ENCODE measurements at regions not wholly inside any gene's neighbourhood (a gene's known extent, or its start where the extent isn't known, plus 50 kb on each side); places are given as distances from the start of the nearest gene placed in this dataset.

GRCh38 chr5:60402161-60402785, 297.7 kb downstream of the DEPDC1B start:
- H3K27me3 ChIP-seq: no peaks in the 10 kb centered on the region
- no peak for DNase-seq
- no peak overlapping the region for H3K4me3 ChIP-seq
- no peaks in the 10 kb centered on the region for H3K4me1 ChIP-seq
- no peaks in the 10 kb centered on the region for H3K36me3 ChIP-seq
- no peaks in the 10 kb centered on the region for H3K9me3 ChIP-seq
- H3K27ac ChIP-seq: no peak overlapping the region
- TF ChIP-seq, protein P1, sequence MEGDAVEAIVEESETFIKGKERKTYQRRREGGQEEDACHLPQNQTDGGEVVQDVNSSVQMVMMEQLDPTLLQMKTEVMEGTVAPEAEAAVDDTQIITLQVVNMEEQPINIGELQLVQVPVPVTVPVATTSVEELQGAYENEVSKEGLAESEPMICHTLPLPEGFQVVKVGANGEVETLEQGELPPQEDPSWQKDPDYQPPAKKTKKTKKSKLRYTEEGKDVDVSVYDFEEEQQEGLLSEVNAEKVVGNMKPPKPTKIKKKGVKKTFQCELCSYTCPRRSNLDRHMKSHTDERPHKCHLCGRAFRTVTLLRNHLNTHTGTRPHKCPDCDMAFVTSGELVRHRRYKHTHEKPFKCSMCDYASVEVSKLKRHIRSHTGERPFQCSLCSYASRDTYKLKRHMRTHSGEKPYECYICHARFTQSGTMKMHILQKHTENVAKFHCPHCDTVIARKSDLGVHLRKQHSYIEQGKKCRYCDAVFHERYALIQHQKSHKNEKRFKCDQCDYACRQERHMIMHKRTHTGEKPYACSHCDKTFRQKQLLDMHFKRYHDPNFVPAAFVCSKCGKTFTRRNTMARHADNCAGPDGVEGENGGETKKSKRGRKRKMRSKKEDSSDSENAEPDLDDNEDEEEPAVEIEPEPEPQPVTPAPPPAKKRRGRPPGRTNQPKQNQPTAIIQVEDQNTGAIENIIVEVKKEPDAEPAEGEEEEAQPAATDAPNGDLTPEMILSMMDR (IDR thresholded peaks at IDR 0.05): no peak
- no peak for TF ChIP-seq POLR2A (IDR thresholded peaks at IDR 0.05)

DNA sequence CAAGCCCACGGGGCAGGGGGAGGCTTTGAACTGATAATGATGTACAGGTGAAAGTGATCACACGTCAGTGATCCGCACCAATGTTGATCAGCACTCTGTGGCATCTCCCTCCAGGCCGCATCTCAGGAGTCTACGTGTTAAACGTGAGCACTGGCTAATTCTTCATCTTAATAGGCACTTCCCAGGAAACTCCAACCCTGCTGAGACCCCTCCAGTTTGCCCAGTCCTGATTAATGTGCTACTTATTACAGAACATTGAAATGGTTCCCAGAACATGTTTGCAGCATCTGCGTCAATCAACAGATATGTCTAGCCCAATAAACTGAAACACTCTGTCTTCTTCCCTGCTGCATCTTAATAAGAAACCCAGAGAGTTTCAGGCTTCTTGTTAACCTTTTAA, 298.4 kb downstream of the DEPDC1B start:
- H3K4me1 ChIP-seq: no peaks in the 10 kb centered on the region
- H3K27me3 ChIP-seq: no peaks in the 10 kb centered on the region
- no peak overlapping the region for H3K27ac ChIP-seq
- no peak overlapping the region for H3K4me3 ChIP-seq
- no peak for TF ChIP-seq POLR2A (IDR thresholded peaks at IDR 0.05)
- TF ChIP-seq, protein P1 (IDR thresholded peaks at IDR 0.05): no peak
- no peaks in the 10 kb centered on the region for H3K36me3 ChIP-seq
- H3K9me3 ChIP-seq: no peaks in the 10 kb centered on the region
- DNase-seq: no peak

- Histone ChIP-seq H3K27ac (no peak overlapping the region), H3K4me3 (no peak overlapping the region), H3K9me3 (no peaks in the 10 kb centered on the region), H3K36me3 (no peaks in the 10 kb centered on the region), H3K4me1 (no peaks in the 10 kb centered on the region), H3K27me3 (no peaks in the 10 kb centered on the region)
- no peak for DNase-seq
- TF ChIP-seq, protein P1 (IDR thresholded peaks at IDR 0.05): no peak
- TF ChIP-seq POLR2A (IDR thresholded peaks at IDR 0.05): no peak
These were observed 300.5 kb downstream of the DEPDC1B start for GRCh38 chr5:60399507-60399906.

DNA sequence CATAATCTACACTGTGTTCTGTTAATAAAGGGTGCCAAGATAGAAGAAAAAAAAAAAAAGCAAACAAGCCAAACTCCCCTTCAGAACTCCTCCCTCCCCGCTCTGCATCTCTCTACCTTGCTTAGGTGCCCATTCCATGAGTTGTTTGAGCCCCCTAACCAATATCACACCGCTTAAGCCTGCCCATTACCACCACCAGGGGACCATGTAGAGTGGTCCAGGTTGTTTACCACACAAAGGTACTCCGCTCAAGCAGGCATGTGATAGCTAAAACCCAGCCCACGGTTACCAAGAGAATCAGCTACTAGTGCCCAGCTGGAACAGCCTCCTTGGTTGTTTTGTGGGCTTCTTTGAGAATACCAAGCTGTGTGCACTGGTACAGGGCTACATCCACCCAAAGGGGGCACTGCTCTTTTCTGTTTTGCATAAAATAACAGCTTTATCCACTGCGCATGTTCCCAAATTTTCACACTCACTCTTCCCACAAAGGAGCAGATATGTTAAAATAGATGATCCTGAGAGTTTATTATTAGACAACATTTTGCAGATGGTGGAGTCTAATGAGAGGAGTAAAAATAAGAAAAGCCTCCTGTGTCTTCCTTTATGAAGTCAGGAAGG, 304.1 kb downstream of the DEPDC1B start:
- Histone ChIP-seq H3K4me3 (no peak overlapping the region), H3K27me3 (no peaks in the 10 kb centered on the region), H3K9me3 (no peaks in the 10 kb centered on the region), H3K4me1 (no peaks in the 10 kb centered on the region), H3K36me3 (no peaks in the 10 kb centered on the region), H3K27ac (no peak overlapping the region)
- DNase-seq: no peak
- TF ChIP-seq, protein P1 (IDR thresholded peaks at IDR 0.05): no peak
- TF ChIP-seq POLR2A (IDR thresholded peaks at IDR 0.05): no peak

GRCh38 chr5:60387051-60387440, 312.9 kb downstream of the DEPDC1B start:
- H3K4me1 ChIP-seq: no peaks in the 10 kb centered on the region
- peak overlapping the region in 1 of 4 donors; percentile 55 for H3K27ac ChIP-seq
- no peak for DNase-seq

More at GRCh38 chr5:60387051-60387440, 312.9 kb downstream of the DEPDC1B start:
- no peak overlapping the region for H3K4me3 ChIP-seq
- no peaks in the 10 kb centered on the region for H3K27me3 ChIP-seq
- TF ChIP-seq POLR2A (IDR thresholded peaks at IDR 0.05): no peak
- TF ChIP-seq, protein P1 (IDR thresholded peaks at IDR 0.05): no peak
- H3K9me3 ChIP-seq: no peaks in the 10 kb centered on the region
- no peaks in the 10 kb centered on the region for H3K36me3 ChIP-seq
